ENCODE measurements at regions not wholly inside any gene's neighbourhood (a gene's known extent, or its start where the extent isn't known, plus 50 kb on each side); places are given as distances from the start of the nearest gene placed in this dataset.

- POLR2A ChIA-PET: no interaction called here
- no TSS peak for BruUV-seq (replicated peaks)
- in situ Hi-C loops (cut with HindIII; ENCODE audit: low pct_unique_long_range_greater_than_20kb, low sequenced_read_pairs) (no loop called here), intact Hi-C loops (cut with micrococcal nuclease; ENCODE audit: unreplicated experiment) (no loop called here)
- no peak overlapping the region for H3K27ac ChIP-seq (ENCODE audit: low read length)
- H3K27me3 ChIP-seq (ENCODE audit: control insufficient read depth, insufficient read depth, low read length): no peaks in the 10 kb centered on the region
- no peaks in the 10 kb centered on the region for H3K9me3 ChIP-seq (ENCODE audit: control insufficient read depth, insufficient read depth, low read depth, low read length)
- TF ChIP-seq POLR2AphosphoS5 (IDR thresholded peaks at IDR 0.05; ENCODE audit: low read depth, low read length) (no peak), TCF7L2 (IDR thresholded peaks at IDR 0.05; ENCODE audit: low read depth, low read length) (no peak), REST (IDR thresholded peaks at IDR 0.05; ENCODE audit: insufficient read depth in 1 of 2, low read depth in 2 of 2, low read length in 1 of 2) (no peak), SIN3A (IDR thresholded peaks at IDR 0.05; ENCODE audit: borderline replicate concordance, insufficient read depth, low read depth, low read length) (no peak)
- TF ChIP-seq, protein P1, sequence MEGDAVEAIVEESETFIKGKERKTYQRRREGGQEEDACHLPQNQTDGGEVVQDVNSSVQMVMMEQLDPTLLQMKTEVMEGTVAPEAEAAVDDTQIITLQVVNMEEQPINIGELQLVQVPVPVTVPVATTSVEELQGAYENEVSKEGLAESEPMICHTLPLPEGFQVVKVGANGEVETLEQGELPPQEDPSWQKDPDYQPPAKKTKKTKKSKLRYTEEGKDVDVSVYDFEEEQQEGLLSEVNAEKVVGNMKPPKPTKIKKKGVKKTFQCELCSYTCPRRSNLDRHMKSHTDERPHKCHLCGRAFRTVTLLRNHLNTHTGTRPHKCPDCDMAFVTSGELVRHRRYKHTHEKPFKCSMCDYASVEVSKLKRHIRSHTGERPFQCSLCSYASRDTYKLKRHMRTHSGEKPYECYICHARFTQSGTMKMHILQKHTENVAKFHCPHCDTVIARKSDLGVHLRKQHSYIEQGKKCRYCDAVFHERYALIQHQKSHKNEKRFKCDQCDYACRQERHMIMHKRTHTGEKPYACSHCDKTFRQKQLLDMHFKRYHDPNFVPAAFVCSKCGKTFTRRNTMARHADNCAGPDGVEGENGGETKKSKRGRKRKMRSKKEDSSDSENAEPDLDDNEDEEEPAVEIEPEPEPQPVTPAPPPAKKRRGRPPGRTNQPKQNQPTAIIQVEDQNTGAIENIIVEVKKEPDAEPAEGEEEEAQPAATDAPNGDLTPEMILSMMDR (IDR thresholded peaks at IDR 0.05): no peak
- no peak for ATAC-seq
- H3K4me3 ChIP-seq (ENCODE audit: low read depth in 2 of 2, low read length in 2 of 2): no peak overlapping the region
- H3K36me3 ChIP-seq (ENCODE audit: control insufficient read depth, insufficient read depth, low read length): no peaks in the 10 kb centered on the region
- DNase-seq (ENCODE audit: low read depth, low spot score): no peak
- no peaks in the 10 kb centered on the region for H3K4me1 ChIP-seq (ENCODE audit: control insufficient read depth, insufficient read depth, low read length)
- CTCF ChIA-PET: no interaction called here
Observed at GRCh38 chr9:85212887-85213286, 528.9 kb downstream of the AGTPBP1 start.

- no peak for ATAC-seq
- in situ Hi-C loops (cut with HindIII; ENCODE audit: low pct_unique_long_range_greater_than_20kb, low sequenced_read_pairs): no loop called here
- ChIA-PET CTCF (no interaction called here), POLR2A (no interaction called here)
- no peak overlapping the region for H3K27ac ChIP-seq (ENCODE audit: low read length)
- intact Hi-C loops (cut with micrococcal nuclease; ENCODE audit: unreplicated experiment): no loop called here
- no peaks in the 10 kb centered on the region for H3K4me1 ChIP-seq (ENCODE audit: control insufficient read depth, insufficient read depth, low read length)
- H3K9me3 ChIP-seq (ENCODE audit: control insufficient read depth, insufficient read depth, low read depth, low read length): no peaks in the 10 kb centered on the region
- TF ChIP-seq, protein P1 (IDR thresholded peaks at IDR 0.05): no peak
- TF ChIP-seq SIN3A (IDR thresholded peaks at IDR 0.05; ENCODE audit: borderline replicate concordance, insufficient read depth, low read depth, low read length) (no peak), REST (IDR thresholded peaks at IDR 0.05; ENCODE audit: insufficient read depth in 1 of 2, low read depth in 2 of 2, low read length in 1 of 2) (no peak), POLR2AphosphoS5 (IDR thresholded peaks at IDR 0.05; ENCODE audit: low read depth, low read length) (no peak)
- H3K27me3 ChIP-seq (ENCODE audit: control insufficient read depth, insufficient read depth, low read length): no peaks in the 10 kb centered on the region
- no peak overlapping the region for H3K4me3 ChIP-seq (ENCODE audit: low read depth in 2 of 2, low read length in 2 of 2)
- DNase-seq (ENCODE audit: low read depth, low spot score): no peak
- no TSS peak for BruUV-seq (replicated peaks)
- H3K36me3 ChIP-seq (ENCODE audit: control insufficient read depth, insufficient read depth, low read length): no peaks in the 10 kb centered on the region
Observed at GRCh38 chr9:85212209-85212608, 529.5 kb downstream of the AGTPBP1 start.
